GM23338 (cell line): ENCODE measurements at regions not wholly inside any gene's neighbourhood (a gene's known extent, or its start where the extent isn't known, plus 50 kb on each side); places are given as distances from the start of the nearest gene placed in this dataset.

Experiments used
- ATAC-seq: fragments of 200-7000 bp; cut with Tn5 transposase; 3 replicates; pipeline ENCODE4 v1.9.1; 2020
- DNase-seq: peaks from one replicate; pipeline ENCODE4 v3.0.0-alpha.2; 2015; ENCODE audit warnings: low spot score
- H2AFZ ChIP-seq: fragments of 200-600 bp; sonication (generic); 2 replicates; pipeline ENCODE4 v1.8.0; 2016; ENCODE audit warnings: antibody characterized with exemption, mild to moderate bottlenecking, moderate library complexity
- H3F3A ChIP-seq: fragments of 200-600 bp; sonication (generic); replicated peaks from 2 replicates; pipeline ENCODE4 v1.8.0; 2017; ENCODE audit warnings: antibody characterized with exemption, mixed run types, low read depth
- H3K27ac ChIP-seq: fragments of 200-600 bp; sonication (generic); 2 replicates; pipeline ENCODE4 v1.6.1; 2016; ENCODE audit warnings: low read depth
- H3K27me3 ChIP-seq: fragments of 200-600 bp; sonication (generic); 2 replicates; pipeline ENCODE4 v1.8.0; 2016; ENCODE audit warnings: mild to moderate bottlenecking, mixed run types, moderate library complexity; ENCODE audit not compliant: insufficient read depth
- H3K36me3 ChIP-seq: fragments of 200-600 bp; sonication (generic); 2 replicates; pipeline ENCODE4 v1.8.0; 2016; ENCODE audit warnings: mild to moderate bottlenecking; ENCODE audit not compliant: insufficient read depth
- H3K4me1 ChIP-seq: fragments of 200-600 bp; sonication (generic); 2 replicates; pipeline ENCODE4 v1.8.0; 2016; ENCODE audit warnings: mild to moderate bottlenecking, moderate library complexity; ENCODE audit not compliant: insufficient read depth
- H3K4me2 ChIP-seq: fragments of 200-600 bp; sonication (generic); 2 replicates; pipeline ENCODE4 v1.7.1; 2017; ENCODE audit warnings: mixed run types
- H3K4me3 ChIP-seq: fragments of 200-600 bp; sonication (generic); 2 replicates; pipeline ENCODE4 v1.6.1; 2016; ENCODE audit warnings: mixed run types
- H3K79me2 ChIP-seq: fragments of 200-600 bp; sonication (generic); replicated peaks from 2 replicates; pipeline ENCODE4 v1.8.0; 2017; ENCODE audit warnings: mild to moderate bottlenecking; ENCODE audit not compliant: insufficient read depth
- H3K9me2 ChIP-seq: fragments of 200-600 bp; sonication (generic); 2 replicates; pipeline ENCODE4 v1.8.0; 2017; ENCODE audit not compliant: insufficient read depth
- H4K20me1 ChIP-seq: fragments of 200-600 bp; sonication (generic); replicated peaks from 2 replicates; pipeline ENCODE4 v1.8.0; 2017; ENCODE audit warnings: mild to moderate bottlenecking; ENCODE audit not compliant: insufficient read depth
- H3K27ac Mint-ChIP-seq: 2 replicates; pipeline ENCODE4 v1.8.0; 2020; ENCODE audit warnings: inconsistent platforms, mild to moderate bottlenecking, moderate library complexity, mixed read lengths
- H3K27me3 Mint-ChIP-seq: 3 replicates; pipeline ENCODE4 v1.8.0; 2022; ENCODE audit warnings: low read depth, mild to moderate bottlenecking, moderate library complexity, mixed read lengths, inconsistent platforms; ENCODE audit not compliant: insufficient read depth, poor library complexity
- H3K36me3 Mint-ChIP-seq: 3 replicates; pipeline ENCODE4 v1.8.0; 2021; ENCODE audit warnings: low read depth, mild to moderate bottlenecking, inconsistent platforms, moderate library complexity, mixed read lengths
- H3K4me1 Mint-ChIP-seq: 3 replicates; pipeline ENCODE4 v1.8.0; 2020; ENCODE audit warnings: mild to moderate bottlenecking, inconsistent platforms, mixed read lengths
- H3K4me3 Mint-ChIP-seq: 3 replicates; pipeline ENCODE4 v1.8.0; 2021; ENCODE audit warnings: moderate library complexity, mild to moderate bottlenecking, inconsistent platforms, mixed read lengths
- H3K9me3 Mint-ChIP-seq: 3 replicates; pipeline ENCODE4 v1.8.0; 2020; ENCODE audit warnings: moderate library complexity, mild to moderate bottlenecking, inconsistent platforms, mixed read lengths
- CREB1 ChIP-seq: fragments of 250-450 bp; sonication (Bioruptor Pico); IDR thresholded peaks from 2 replicates; pipeline ENCODE4 v1.5.0; 2020; ENCODE audit warnings: low read depth, mild to moderate bottlenecking, moderate library complexity
- CTCF ChIP-seq, 2 experiments: fragments of 200-600 bp in 1 of 2; sonication (generic) in 1 of 2; conservative IDR thresholded peaks; 2 replicates each; pipeline versions ENCODE4 v1.5.1 to v1.6.1; 2016 to 2017; ENCODE audit warnings: antibody characterized with exemption in 2 of 2, low read depth in 2 of 2, mild to moderate bottlenecking in 2 of 2, moderate library complexity in 1 of 2
- ETS1 ChIP-seq: IDR thresholded peaks from 2 replicates; pipeline ENCODE4 v1.6.1; 2016; ENCODE audit warnings: antibody characterized with exemption
- EZH2 ChIP-seq: fragments of 200-600 bp; sonication (generic); IDR thresholded peaks from one replicate; pipeline ENCODE4 v1.8.0; 2017; ENCODE audit warnings: antibody characterized with exemption, mild to moderate bottlenecking, low read depth; ENCODE audit not compliant: unreplicated experiment
- EZH2phosphoT487 ChIP-seq: fragments of 200-600 bp; sonication (generic); IDR thresholded peaks from one replicate; pipeline ENCODE4 v1.8.1; 2018; ENCODE audit warnings: antibody characterized with exemption; ENCODE audit not compliant: unreplicated experiment
- JUNB ChIP-seq: IDR thresholded peaks from one replicate; pipeline ENCODE4 v1.6.1; 2016; ENCODE audit warnings: antibody characterized with exemption; ENCODE audit not compliant: unreplicated experiment
- NANOG ChIP-seq: IDR thresholded peaks from 2 replicates; pipeline ENCODE4 v1.6.1; 2016; ENCODE audit warnings: antibody characterized with exemption, borderline replicate concordance
- POLR2AphosphoS5 ChIP-seq: IDR thresholded peaks from 2 replicates; pipeline ENCODE4 v1.6.1; 2016; ENCODE audit warnings: antibody characterized with exemption, low read depth
- REST ChIP-seq: IDR thresholded peaks from one replicate; pipeline ENCODE4 v1.6.1; 2018; ENCODE audit warnings: antibody characterized with exemption; ENCODE audit not compliant: unreplicated experiment
- STAT1 ChIP-seq: IDR thresholded peaks from one replicate; pipeline ENCODE4 v1.6.1; 2016; ENCODE audit warnings: antibody characterized with exemption; ENCODE audit not compliant: unreplicated experiment
- ZNF331 ChIP-seq: fragments of 250-450 bp; sonication (Bioruptor Pico); IDR thresholded peaks from 2 replicates; pipeline ENCODE4 v1.5.0; 2020; ENCODE audit warnings: low read depth, mild to moderate bottlenecking, moderate library complexity

- no peak overlapping the region for H3K4me3 Mint-ChIP-seq
- no peak overlapping the region for H3K27ac ChIP-seq
- H3K4me2 ChIP-seq = no peak overlapping the region
- ATAC-seq (peak; percentile 53; the same call in 2 of the 3 replicates), DNase-seq (no peak)
- H3K27me3 ChIP-seq = no peaks in the 10 kb centered on the region
- H2AFZ ChIP-seq = peak overlapping the region; percentile 21; the same call in 1 of the 2 replicates
- H3K4me1 ChIP-seq = peaks cover 2% of the 10 kb centered on the region
- H3F3A ChIP-seq = no peaks in the 10 kb centered on the region
- no peaks in the 10 kb centered on the region for H3K9me2 ChIP-seq
- H3K9me3 Mint-ChIP-seq = peaks cover 3% of the 10 kb centered on the region; the same call in 1 of the 3 replicates
- H3K27ac Mint-ChIP-seq = no peak overlapping the region
- TF ChIP-seq EZH2 (no peak), STAT1 (no peak), ETS1 (no peak), JUNB (no peak), NANOG (no peak)
- H4K20me1 ChIP-seq = no peaks in the 10 kb centered on the region
- no peaks in the 10 kb centered on the region for H3K79me2 ChIP-seq
- no peaks in the 10 kb centered on the region for H3K36me3 ChIP-seq
- H3K36me3 Mint-ChIP-seq = no peaks in the 10 kb centered on the region; the same call in 2 of the 3 replicates
- peaks cover 3% of the 10 kb centered on the region for H3K27me3 Mint-ChIP-seq
- no peak overlapping the region for H3K4me3 ChIP-seq
- H3K4me1 Mint-ChIP-seq = peaks cover 5% of the 10 kb centered on the region; the same call in 2 of the 3 replicates
These were observed 336.2 kb upstream of the FAT1 start for GRCh38 chr4:187059895-187060294.

GRCh38 chr4:187060551-187060950 lies 336.9 kb upstream of the FAT1 start:
- H3K9me2 ChIP-seq = no peaks in the 10 kb centered on the region
- H3K27me3 Mint-ChIP-seq = peaks cover 3% of the 10 kb centered on the region
- H3K36me3 ChIP-seq = no peaks in the 10 kb centered on the region
- no peaks in the 10 kb centered on the region for H3K79me2 ChIP-seq
- H3F3A ChIP-seq = no peaks in the 10 kb centered on the region
- peaks cover 9% of the 10 kb centered on the region for H3K4me1 Mint-ChIP-seq
- H3K4me1 ChIP-seq = peaks cover 8% of the 10 kb centered on the region
- no peak overlapping the region for H3K4me3 ChIP-seq
- DNase-seq (no peak), ATAC-seq (no peak)
- H3K4me3 Mint-ChIP-seq = no peak overlapping the region
- H3K36me3 Mint-ChIP-seq = no peaks in the 10 kb centered on the region; the same call in 2 of the 3 replicates
- no peak overlapping the region for H3K4me2 ChIP-seq
- no peak overlapping the region for H2AFZ ChIP-seq
- no peak overlapping the region for H3K27ac Mint-ChIP-seq
- no peaks in the 10 kb centered on the region for H4K20me1 ChIP-seq
- no peak overlapping the region for H3K27ac ChIP-seq
- H3K9me3 Mint-ChIP-seq = peaks cover 3% of the 10 kb centered on the region; the same call in 1 of the 3 replicates
- H3K27me3 ChIP-seq = no peaks in the 10 kb centered on the region
- no peak for TF ChIP-seq NANOG
- TF ChIP-seq STAT1 = no peak
- TF ChIP-seq JUNB = no peak
- no peak for TF ChIP-seq REST
- no peak for TF ChIP-seq CREB1 (CRISPR knock-in tag)
- no peak for TF ChIP-seq EZH2
- TF ChIP-seq EZH2phosphoT487 = no peak
- TF ChIP-seq POLR2AphosphoS5 = no peak
- TF ChIP-seq CTCF (conservative IDR thresholded peaks at IDR 0.05; ENCODE audit: low read depth in 2 of 2) = no peak
- TF ChIP-seq ZNF331 = no peak
